ENCODE measurements at regions not wholly inside any gene's neighbourhood (a gene's known extent, or its start where the extent isn't known, plus 50 kb on each side); places are given as distances from the start of the nearest gene placed in this dataset.
A peak's percentile ranks its signal among the peaks of the same experiment; 100 is the strongest.

- DNase-seq (ENCODE audit: low read depth), result no peak
- no peak for TF ChIP-seq CTCF (IDR thresholded peaks at IDR 0.05; ENCODE audit: insufficient read depth, low read depth, low read length, missing control alignments)
- H3K4me3 ChIP-seq (ENCODE audit: low read length), result no peak overlapping the region
Observed at GRCh38 chr4:28879900-28880299, 1840.3 kb upstream of the PCDH7 start.

GRCh38 chr4:28883211-28883610 lies 1837.0 kb upstream of the PCDH7 start:
- DNase-seq (ENCODE audit: low read depth), result peak; percentile 48
- TF ChIP-seq CTCF (IDR thresholded peaks at IDR 0.05; ENCODE audit: insufficient read depth, low read depth, low read length, missing control alignments), result no peak
- no peak overlapping the region for H3K4me3 ChIP-seq (ENCODE audit: low read length)

GRCh38 chr4:28886934-28887333 lies 1833.2 kb upstream of the PCDH7 start:
- peak; percentile 46 for DNase-seq (ENCODE audit: low read depth)
- no peak overlapping the region for H3K4me3 ChIP-seq (ENCODE audit: low read length)
- TF ChIP-seq CTCF (IDR thresholded peaks at IDR 0.05; ENCODE audit: insufficient read depth, low read depth, low read length, missing control alignments), result no peak

GRCh38 chr4:28890949-28891775 lies 1829.0 kb upstream of the PCDH7 start:
- no peak for DNase-seq (ENCODE audit: low read depth)
- TF ChIP-seq CTCF (IDR thresholded peaks at IDR 0.05; ENCODE audit: insufficient read depth, low read depth, low read length, missing control alignments), result no peak
- no peak overlapping the region for H3K4me3 ChIP-seq (ENCODE audit: low read length)

- peak; percentile 14 for DNase-seq (ENCODE audit: low read depth)
- H3K4me3 ChIP-seq (ENCODE audit: low read length), result no peak overlapping the region
- TF ChIP-seq CTCF (IDR thresholded peaks at IDR 0.05; ENCODE audit: insufficient read depth, low read depth, low read length, missing control alignments), result no peak
Observed at GRCh38 chr4:28913466-28913865, 1806.7 kb upstream of the PCDH7 start.

GRCh38 chr4:28916585-28916984 lies 1803.6 kb upstream of the PCDH7 start:
- peak; percentile 17 for DNase-seq (ENCODE audit: low read depth)
- TF ChIP-seq CTCF (IDR thresholded peaks at IDR 0.05; ENCODE audit: insufficient read depth, low read depth, low read length, missing control alignments), result no peak
- no peak overlapping the region for H3K4me3 ChIP-seq (ENCODE audit: low read length)

GRCh38 chr4:28918871-28919270 lies 1801.3 kb upstream of the PCDH7 start:
- TF ChIP-seq CTCF (IDR thresholded peaks at IDR 0.05; ENCODE audit: insufficient read depth, low read depth, low read length, missing control alignments), result no peak
- DNase-seq (ENCODE audit: low read depth), result no peak
- H3K4me3 ChIP-seq (ENCODE audit: low read length), result no peak overlapping the region
